ENCODE measurements at regions not wholly inside any gene's neighbourhood (a gene's known extent, or its start where the extent isn't known, plus 50 kb on each side); places are given as distances from the start of the nearest gene placed in this dataset.

DNA sequence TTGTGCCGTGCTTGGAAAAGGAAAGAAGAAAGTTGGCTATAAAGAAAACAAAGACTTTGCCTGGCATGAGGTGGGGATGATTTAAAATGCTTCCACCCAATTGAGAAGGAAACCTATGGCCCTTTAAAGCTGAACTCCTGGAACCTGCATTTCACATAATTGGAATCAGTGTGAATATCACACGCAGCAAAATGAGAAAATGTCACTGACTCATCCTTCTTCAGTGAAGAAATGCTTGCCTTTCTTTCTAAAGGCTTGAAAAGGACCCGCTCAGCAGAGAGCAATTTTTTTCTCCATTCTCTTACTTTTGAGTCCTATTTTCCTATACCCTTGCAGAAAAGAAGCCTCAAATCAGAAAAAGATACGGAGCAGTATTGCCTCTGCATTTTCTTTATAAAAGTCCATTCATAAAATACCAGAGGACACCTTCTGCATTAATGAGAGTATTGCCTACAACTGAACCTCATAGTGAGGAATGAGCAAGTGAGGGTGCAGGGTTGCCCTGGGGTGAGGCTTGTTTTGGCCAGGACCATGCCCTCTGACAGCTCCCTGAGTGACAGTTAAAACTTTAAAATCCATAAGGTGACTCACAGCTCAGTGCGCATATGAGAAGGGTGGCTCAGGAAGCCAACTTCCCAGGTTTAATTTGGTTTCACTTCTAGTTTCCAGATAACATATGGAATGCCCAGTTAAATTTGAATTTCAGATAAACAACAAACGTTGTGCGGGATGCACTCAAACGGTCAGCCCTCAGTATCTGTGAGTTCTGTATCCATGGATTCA is 191.9 kb upstream of the GYPC start:
- intact Hi-C loops (cut with micrococcal nuclease): no loop called here
- WGBS, 2 experiments (ENCODE audit: extremely low coverage in 2 of 2, insufficient read length in 1 of 2): 30% methylated on average over 2 of the region's 8 CpGs; no CpG with 5 or more reads in 1 of the 2 experiments

More for the DNA sequence above, 191.9 kb upstream of the GYPC start:
- Histone ChIP-seq H3K36me3 (ENCODE audit: control insufficient read depth, insufficient read depth, low read length) (no peaks in the 10 kb centered on the region), H3K14ac (replicated peaks; ENCODE audit: low read depth, low read length) (no peak overlapping the region), H3K79me1 (ENCODE audit: low read depth in 1 of 2, low read length in 2 of 2) (no peaks in the 10 kb centered on the region), H2AK9ac (replicated peaks; ENCODE audit: low read depth, low read length, poor library complexity) (no peak overlapping the region), H4K8ac (ENCODE audit: low read depth in 2 of 2, low read length in 2 of 2) (no peak overlapping the region), H2BK20ac (ENCODE audit: low read depth, low read length) (no peak overlapping the region), H2BK120ac (ENCODE audit: low read depth, low read length) (no peak overlapping the region), H3K4ac (ENCODE audit: low read depth, low read length) (no peak overlapping the region), H3K9me3 (ENCODE audit: control insufficient read depth, insufficient read depth, low read length) (peaks cover 6% of the 10 kb centered on the region; the same call in 1 of the 2 replicates), H3K4me2 (ENCODE audit: low read depth, low read length) (no peak overlapping the region), H3K9me1 (ENCODE audit: insufficient read depth, low read length) (no peaks in the 10 kb centered on the region), H4K91ac (ENCODE audit: insufficient read depth, low read depth, low read length) (no peak overlapping the region), H4K20me1 (ENCODE audit: insufficient read depth, low read length) (no peaks in the 10 kb centered on the region), H2BK15ac (ENCODE audit: low read depth, low read length) (no peak overlapping the region), H3K23ac (ENCODE audit: low read depth, low read length) (no peak overlapping the region), H3K9ac (ENCODE audit: low read depth, low read length) (no peak overlapping the region), H3K4me3 (ENCODE audit: insufficient read depth, low read depth, low read length) (no peak overlapping the region), H3K27me3 (ENCODE audit: control insufficient read depth, insufficient read depth, low read length) (no peaks in the 10 kb centered on the region), H2AFZ (replicated peaks; ENCODE audit: low read length, poor library complexity) (no peak overlapping the region), H3K56ac (ENCODE audit: extremely low read depth, insufficient read depth, low read length) (no peak overlapping the region), H3K27ac (ENCODE audit: insufficient read depth, low read length) (no peak overlapping the region), H4K5ac (ENCODE audit: low read depth, low read length) (no peak overlapping the region), H2BK5ac (ENCODE audit: low read depth, low read length, poor library complexity, severe bottlenecking) (no peak overlapping the region), H3K4me1 (ENCODE audit: control insufficient read depth, insufficient read depth, low read length) (no peaks in the 10 kb centered on the region), H3K18ac (ENCODE audit: low read depth, low read length) (no peak overlapping the region), H2AK5ac (ENCODE audit: low read depth, low read length) (no peak overlapping the region)
- no TSS peak for BruUV-seq (replicated peaks)
- in situ Hi-C loops (cut with MboI; ENCODE audit: low sequenced_read_pairs): no loop called here
- POLR2A ChIA-PET (ENCODE audit: unreplicated experiment): no interaction called here
- no peak for TF ChIP-seq FOS (IDR thresholded peaks at IDR 0.05; ENCODE audit: low read depth, low read length)
- TF ChIP-seq MAFK (IDR thresholded peaks at IDR 0.05; ENCODE audit: low read depth, low read length): no peak
- no peak for TF ChIP-seq NFE2L2 (IDR thresholded peaks at IDR 0.05; ENCODE audit: low read depth, low read length)
- no peak for TF ChIP-seq RFX5 (IDR thresholded peaks at IDR 0.05; ENCODE audit: low read depth, low read length)
- TF ChIP-seq, protein P1, sequence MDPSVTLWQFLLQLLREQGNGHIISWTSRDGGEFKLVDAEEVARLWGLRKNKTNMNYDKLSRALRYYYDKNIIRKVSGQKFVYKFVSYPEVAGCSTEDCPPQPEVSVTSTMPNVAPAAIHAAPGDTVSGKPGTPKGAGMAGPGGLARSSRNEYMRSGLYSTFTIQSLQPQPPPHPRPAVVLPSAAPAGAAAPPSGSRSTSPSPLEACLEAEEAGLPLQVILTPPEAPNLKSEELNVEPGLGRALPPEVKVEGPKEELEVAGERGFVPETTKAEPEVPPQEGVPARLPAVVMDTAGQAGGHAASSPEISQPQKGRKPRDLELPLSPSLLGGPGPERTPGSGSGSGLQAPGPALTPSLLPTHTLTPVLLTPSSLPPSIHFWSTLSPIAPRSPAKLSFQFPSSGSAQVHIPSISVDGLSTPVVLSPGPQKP (IDR thresholded peaks at IDR 0.05; ENCODE audit: borderline replicate concordance, low read depth, low read length): no peak
- TF ChIP-seq, protein P2, sequence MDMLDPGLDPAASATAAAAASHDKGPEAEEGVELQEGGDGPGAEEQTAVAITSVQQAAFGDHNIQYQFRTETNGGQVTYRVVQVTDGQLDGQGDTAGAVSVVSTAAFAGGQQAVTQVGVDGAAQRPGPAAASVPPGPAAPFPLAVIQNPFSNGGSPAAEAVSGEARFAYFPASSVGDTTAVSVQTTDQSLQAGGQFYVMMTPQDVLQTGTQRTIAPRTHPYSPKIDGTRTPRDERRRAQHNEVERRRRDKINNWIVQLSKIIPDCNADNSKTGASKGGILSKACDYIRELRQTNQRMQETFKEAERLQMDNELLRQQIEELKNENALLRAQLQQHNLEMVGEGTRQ (IDR thresholded peaks at IDR 0.05; ENCODE audit: low read depth, low read length): no peak
- no peak for TF ChIP-seq POLR2A (IDR thresholded peaks at IDR 0.05; ENCODE audit: low read depth, low read length)
- no peak for TF ChIP-seq RAD21 (IDR thresholded peaks at IDR 0.05; ENCODE audit: low read length)
- no peak for ATAC-seq (ENCODE audit: low read depth)
- DNase-seq: no peak
- dilution Hi-C loops (cut with HindIII; ENCODE audit: low sequenced_read_pairs, unreplicated experiment): no loop called here
- CTCF ChIA-PET: no interaction called here

Measured in IMR-90 (cell line).